ENCODE measurements at regions not wholly inside any gene's neighbourhood (a gene's known extent, or its start where the extent isn't known, plus 50 kb on each side); places are given as distances from the start of the nearest gene placed in this dataset.

GRCh38 chr3:154034797-154035330 lies 86.3 kb upstream of the ARHGEF26 start:
- Histone ChIP-seq H3K79me2 (ENCODE audit: control insufficient read depth, insufficient read depth, low read length) (no peaks in the 10 kb centered on the region), H3K4me3 (replicated peaks in 1 of 3; ENCODE audit: insufficient read depth in 1 of 3, low read depth in 1 of 3, low read length in 3 of 3) (no peak overlapping the region), H2AFZ (ENCODE audit: low read depth, low read length) (no peak overlapping the region), H3K4me2 (ENCODE audit: insufficient read depth, low read length) (no peak overlapping the region), H3K27ac (ENCODE audit: insufficient read depth, low read depth, low read length) (no peak overlapping the region), H3K36me3 (ENCODE audit: control insufficient read depth in 2 of 2, extremely low read depth in 1 of 2, insufficient read depth in 2 of 2, low read length in 2 of 2) (no peaks in the 10 kb centered on the region), H3K9ac (replicated peaks; ENCODE audit: extremely low read depth, insufficient read depth, low read length) (no peak overlapping the region), H3K9me1 (replicated peaks; ENCODE audit: control insufficient read depth, extremely low read depth, insufficient read depth, low read length) (no peaks in the 10 kb centered on the region), H3K4me1 (ENCODE audit: control insufficient read depth, extremely low read depth, insufficient read depth, low read length) (no peaks in the 10 kb centered on the region), H4K20me1 (replicated peaks; ENCODE audit: control insufficient read depth, extremely low read depth, insufficient read depth, low read length) (no peaks in the 10 kb centered on the region), H3K9me3 (replicated peaks; ENCODE audit: control insufficient read depth, insufficient read depth, low read length) (no peaks in the 10 kb centered on the region), H3K27me3 (ENCODE audit: control insufficient read depth in 2 of 2, insufficient read depth in 2 of 2, low read length in 2 of 2) (no peaks in the 10 kb centered on the region)
- POLR2A ChIA-PET = no interaction called here
- intact Hi-C loops (cut with micrococcal nuclease) (no loop called here), dilution Hi-C loops (cut with MboI; ENCODE audit: extremely low pct_ligation_motif_present, low sequenced_read_pairs) (no loop called here)
- CTCF ChIA-PET = no interaction called here
- DNase-seq (ENCODE audit: low read depth, low spot score) (no peak), FAIRE-seq (no peak)
- BruUV-seq (replicated peaks) = no TSS peak
- TF ChIP-seq GATA2 (IDR thresholded peaks at IDR 0.05; ENCODE audit: insufficient read depth, insufficient read length, low read depth, low read length) (no peak), FOS (IDR thresholded peaks at IDR 0.05; ENCODE audit: borderline replicate concordance, insufficient read depth, low read length) (no peak), EZH2 (IDR thresholded peaks at IDR 0.05; ENCODE audit: borderline replicate concordance, low read depth, low read length, severe bottlenecking) (no peak), MYC (IDR thresholded peaks at IDR 0.05; ENCODE audit: low read depth, low read length) (no peak), CTCF (IDR thresholded peaks at IDR 0.05; ENCODE audit: extremely low read depth in 1 of 2, insufficient read depth in 1 of 2, low read depth in 1 of 2, low read length in 2 of 2) (no peak), MAX (IDR thresholded peaks at IDR 0.05; ENCODE audit: insufficient read depth, insufficient read length) (no peak)
